HEK293T (cell line): ENCODE measurements at regions not wholly inside any gene's neighbourhood (a gene's known extent, or its start where the extent isn't known, plus 50 kb on each side); places are given as distances from the start of the nearest gene placed in this dataset.

Experiments
- CTBP1 ChIP-seq: fragments of 450-650 bp; IDR thresholded peaks from 2 replicates; pipeline ENCODE4 v1.6.1; 2016; ENCODE audit warnings: borderline replicate concordance
- ELF4 ChIP-seq: fragments of 450-650 bp; IDR thresholded peaks from 2 replicates; pipeline ENCODE4 v1.6.1; 2017; ENCODE audit warnings: antibody characterized with exemption
- FOXK2 ChIP-seq: fragments of 450-650 bp; IDR thresholded peaks from 2 replicates; pipeline ENCODE4 v1.6.1; 2016; ENCODE audit warnings: mild to moderate bottlenecking
- NFRKB ChIP-seq: fragments of 450-650 bp; IDR thresholded peaks from 2 replicates; pipeline ENCODE4 v1.6.1; 2016; ENCODE audit warnings: mild to moderate bottlenecking, moderate library complexity
- SP1 ChIP-seq: fragments of 450-650 bp; IDR thresholded peaks from 2 replicates; pipeline ENCODE4 v1.6.1; 2017
- SUZ12 ChIP-seq: fragments of 450-650 bp; IDR thresholded peaks from 2 replicates; pipeline ENCODE4 v1.6.1; 2016; ENCODE audit warnings: mild to moderate bottlenecking
- TF ChIP-seq, protein P1 (sequence below): fragments of 450-650 bp; IDR thresholded peaks from 2 replicates; pipeline ENCODE4 v1.6.1; 2016

DNA sequence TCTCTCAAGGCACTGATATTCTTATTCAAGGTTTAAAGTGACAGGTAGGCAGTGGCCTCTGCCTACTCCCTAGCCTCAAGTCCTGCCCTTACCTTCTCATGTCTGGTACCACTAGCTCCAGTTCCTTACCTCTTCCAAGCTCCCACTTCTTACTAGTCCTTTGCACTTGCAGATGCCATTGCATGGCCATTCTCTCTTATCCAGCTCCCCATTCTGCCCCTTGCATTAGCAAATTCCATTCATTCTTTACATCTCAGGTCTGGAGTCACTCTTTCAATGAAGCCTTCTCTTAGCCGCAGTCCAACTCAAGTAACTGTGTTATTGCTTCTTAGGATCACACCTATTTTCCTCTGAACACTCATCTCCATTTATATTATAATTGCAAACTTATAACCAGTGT is 807.1 kb downstream of the EDEM1 start:
- TF ChIP-seq ELF4, result no peak
- no peak for TF ChIP-seq CTBP1
- no peak for TF ChIP-seq SP1
- no peak for TF ChIP-seq FOXK2
- TF ChIP-seq SUZ12, result no peak
- TF ChIP-seq, protein P1, sequence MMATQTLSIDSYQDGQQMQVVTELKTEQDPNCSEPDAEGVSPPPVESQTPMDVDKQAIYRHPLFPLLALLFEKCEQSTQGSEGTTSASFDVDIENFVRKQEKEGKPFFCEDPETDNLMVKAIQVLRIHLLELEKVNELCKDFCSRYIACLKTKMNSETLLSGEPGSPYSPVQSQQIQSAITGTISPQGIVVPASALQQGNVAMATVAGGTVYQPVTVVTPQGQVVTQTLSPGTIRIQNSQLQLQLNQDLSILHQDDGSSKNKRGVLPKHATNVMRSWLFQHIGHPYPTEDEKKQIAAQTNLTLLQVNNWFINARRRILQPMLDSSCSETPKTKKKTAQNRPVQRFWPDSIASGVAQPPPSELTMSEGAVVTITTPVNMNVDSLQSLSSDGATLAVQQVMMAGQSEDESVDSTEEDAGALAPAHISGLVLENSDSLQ, result no peak
- no peak for TF ChIP-seq NFRKB
